ENCODE measurements at regions not wholly inside any gene's neighbourhood (a gene's known extent, or its start where the extent isn't known, plus 50 kb on each side); places are given as distances from the start of the nearest gene placed in this dataset.

DNA sequence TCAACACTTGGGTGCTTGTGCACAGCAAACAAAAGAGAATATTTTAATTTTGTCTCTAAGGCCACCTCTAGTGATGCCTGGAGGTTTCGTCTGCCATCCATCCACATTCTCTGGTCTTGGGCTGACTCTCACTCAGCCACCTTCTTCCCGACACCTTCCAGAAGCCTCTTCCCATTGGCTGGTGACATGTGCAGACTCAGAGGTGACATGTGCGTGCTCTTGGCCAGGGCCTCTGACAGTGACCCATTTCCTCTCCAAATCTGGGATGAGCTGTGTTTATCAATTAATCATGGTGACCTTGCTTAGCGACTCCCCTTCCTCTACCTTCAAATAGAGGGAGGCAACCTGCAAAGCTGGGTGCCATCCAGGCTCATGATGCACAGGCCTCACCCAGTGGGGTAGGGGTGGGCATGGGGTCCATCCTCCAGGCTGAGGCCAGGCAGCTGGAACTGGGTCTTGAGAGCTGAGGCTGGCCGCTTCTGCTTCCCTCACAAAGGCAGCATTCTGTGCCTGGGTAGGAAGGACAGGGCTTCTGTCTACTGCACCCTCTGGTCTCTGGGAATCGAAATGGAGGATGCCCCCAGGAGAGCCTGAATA lies 91.8 kb downstream of the DHCR7 start:
- Histone ChIP-seq H3K4me1 (ENCODE audit: control insufficient read depth, insufficient read depth, low read length) (peaks cover 8% of the 10 kb centered on the region), H3K9ac (ENCODE audit: low read length) (no peak overlapping the region), H3K9me3 (ENCODE audit: control insufficient read depth, low read length) (no peaks in the 10 kb centered on the region), H3K4me3 (ENCODE audit: low read length) (no peak overlapping the region), H3K36me3 (ENCODE audit: control insufficient read depth, insufficient read depth, low read length, severe bottlenecking) (no peaks in the 10 kb centered on the region), H3K27me3 (replicated peaks; ENCODE audit: control insufficient read depth, insufficient read depth, low read length) (peaks cover 46% of the 10 kb centered on the region)
- no peak for DNase-seq (ENCODE audit: low read depth)

DNA sequence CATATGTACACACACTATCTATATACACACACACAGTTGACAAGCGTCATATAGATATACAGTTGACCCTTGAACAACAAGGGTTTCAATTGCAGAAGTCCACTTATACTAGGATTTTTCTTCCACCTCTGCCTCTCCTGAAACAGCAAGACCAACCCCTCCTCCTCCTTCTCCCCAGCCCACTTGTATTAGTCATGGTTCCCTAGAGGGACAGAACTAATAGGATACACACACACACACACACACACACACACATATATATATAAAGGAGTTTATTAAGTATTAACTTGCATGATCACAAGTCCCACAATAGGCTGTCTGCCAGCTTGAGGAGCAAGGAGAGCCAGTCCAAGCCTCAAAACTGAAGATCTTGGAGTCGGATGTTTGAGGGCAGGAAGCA lies 92.9 kb downstream of the DHCR7 start:
- Histone ChIP-seq H3K9ac (ENCODE audit: low read length) (no peak overlapping the region), H3K4me1 (ENCODE audit: control insufficient read depth, insufficient read depth, low read length) (peaks cover 8% of the 10 kb centered on the region), H3K27me3 (replicated peaks; ENCODE audit: control insufficient read depth, insufficient read depth, low read length) (peaks cover 37% of the 10 kb centered on the region), H3K9me3 (ENCODE audit: control insufficient read depth, low read length) (no peaks in the 10 kb centered on the region), H3K36me3 (ENCODE audit: control insufficient read depth, insufficient read depth, low read length, severe bottlenecking) (no peaks in the 10 kb centered on the region), H3K4me3 (ENCODE audit: low read length) (no peak overlapping the region)
- DNase-seq (ENCODE audit: low read depth): no peak

DNA sequence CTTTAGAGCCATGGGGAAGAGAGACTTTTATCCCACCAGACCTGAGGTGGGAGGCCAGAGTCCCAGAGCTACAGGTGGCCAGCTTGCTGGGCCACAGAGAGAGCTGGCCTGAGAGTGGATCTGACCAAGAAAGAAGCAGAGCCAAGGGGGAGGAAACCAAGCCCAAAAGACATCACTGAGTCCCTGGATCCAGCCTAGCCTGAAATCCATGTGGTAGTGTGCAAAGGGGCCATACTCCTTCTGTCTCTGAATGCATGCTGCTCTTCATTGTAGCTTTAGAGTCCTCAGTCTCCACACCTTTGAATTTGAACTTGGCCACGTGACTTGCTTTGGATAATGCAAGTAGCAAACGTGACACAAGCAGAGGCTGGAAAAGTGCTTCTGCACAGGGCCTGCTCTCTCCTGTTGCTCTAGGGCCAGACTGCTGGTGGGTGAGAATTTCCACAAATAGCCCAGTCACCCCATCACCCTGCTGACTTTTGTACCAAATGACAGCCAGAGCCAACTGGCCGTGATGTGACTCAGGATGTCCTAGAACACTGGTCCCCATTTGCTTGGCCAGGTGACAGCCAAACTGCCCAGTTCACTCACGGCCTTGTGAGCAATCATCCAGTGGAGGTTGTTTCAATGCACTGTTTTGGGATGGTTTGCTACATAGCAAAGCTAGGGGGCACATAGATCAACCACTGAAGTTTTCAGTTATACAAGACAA lies 93.6 kb downstream of the DHCR7 start:
- DNase-seq (ENCODE audit: low read depth): no peak
- H3K9ac ChIP-seq (ENCODE audit: low read length): no peak overlapping the region
- H3K36me3 ChIP-seq (ENCODE audit: control insufficient read depth, insufficient read depth, low read length, severe bottlenecking): no peaks in the 10 kb centered on the region
- no peaks in the 10 kb centered on the region for H3K9me3 ChIP-seq (ENCODE audit: control insufficient read depth, low read length)
- H3K4me3 ChIP-seq (ENCODE audit: low read length): no peak overlapping the region
- peaks cover 8% of the 10 kb centered on the region for H3K4me1 ChIP-seq (ENCODE audit: control insufficient read depth, insufficient read depth, low read length)
- peaks cover 36% of the 10 kb centered on the region for H3K27me3 ChIP-seq (replicated peaks; ENCODE audit: control insufficient read depth, insufficient read depth, low read length)

DNA sequence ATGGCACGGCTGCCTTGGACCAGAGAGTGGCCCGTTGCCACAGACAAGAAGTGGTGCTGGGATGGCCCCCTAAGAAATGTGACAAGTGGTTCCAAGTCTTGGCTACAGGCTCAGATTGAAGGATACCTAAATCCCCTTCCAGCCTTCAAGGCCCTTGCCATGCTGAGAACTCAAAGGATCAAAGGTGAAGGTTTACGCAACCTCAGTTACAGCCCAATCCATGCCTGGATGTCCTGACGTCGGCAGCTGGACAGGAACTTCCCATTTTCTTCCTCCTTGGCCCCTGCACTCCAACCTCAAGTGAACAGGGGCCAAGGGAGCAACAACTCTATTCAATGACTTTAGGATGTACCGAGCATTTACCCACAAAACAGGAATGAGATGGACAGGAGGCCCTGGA lies 95.4 kb downstream of the DHCR7 start:
- no peak overlapping the region for H3K4me3 ChIP-seq (ENCODE audit: low read length)
- H3K4me1 ChIP-seq (ENCODE audit: control insufficient read depth, insufficient read depth, low read length): peaks cover 8% of the 10 kb centered on the region
- H3K36me3 ChIP-seq (ENCODE audit: control insufficient read depth, insufficient read depth, low read length, severe bottlenecking): no peaks in the 10 kb centered on the region
- peaks cover 34% of the 10 kb centered on the region for H3K27me3 ChIP-seq (replicated peaks; ENCODE audit: control insufficient read depth, insufficient read depth, low read length)
- peaks cover 7% of the 10 kb centered on the region for H3K9me3 ChIP-seq (ENCODE audit: control insufficient read depth, low read length)
- DNase-seq (ENCODE audit: low read depth): no peak
- H3K9ac ChIP-seq (ENCODE audit: low read length): no peak overlapping the region

DNA sequence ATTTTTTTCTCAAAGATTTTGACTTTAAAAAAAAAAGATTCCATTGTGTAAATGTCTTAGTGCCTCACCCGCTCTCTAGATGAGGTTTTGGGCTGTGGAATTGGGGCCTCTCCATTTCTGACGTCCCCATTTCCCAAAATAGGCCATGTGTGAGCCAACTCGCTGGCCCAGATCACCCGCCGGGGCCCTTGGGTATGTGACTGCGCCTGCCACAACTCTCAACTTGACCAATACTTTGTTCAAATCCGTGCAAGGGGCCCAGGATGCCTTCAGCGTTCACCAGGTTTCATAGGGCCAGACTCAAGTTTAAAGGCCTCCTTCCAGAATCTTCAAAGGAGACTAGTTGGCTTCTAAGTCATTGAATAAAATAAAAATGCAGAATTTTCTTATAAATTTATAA lies 96.0 kb downstream of the DHCR7 start:
- DNase-seq (ENCODE audit: low read depth): no peak
- peaks cover 12% of the 10 kb centered on the region for H3K9me3 ChIP-seq (ENCODE audit: control insufficient read depth, low read length)
- H3K4me3 ChIP-seq (ENCODE audit: low read length): no peak overlapping the region
- H3K9ac ChIP-seq (ENCODE audit: low read length): no peak overlapping the region
- H3K36me3 ChIP-seq (ENCODE audit: control insufficient read depth, insufficient read depth, low read length, severe bottlenecking): no peaks in the 10 kb centered on the region
- H3K27me3 ChIP-seq (replicated peaks; ENCODE audit: control insufficient read depth, insufficient read depth, low read length): peaks cover 35% of the 10 kb centered on the region
- peaks cover 8% of the 10 kb centered on the region for H3K4me1 ChIP-seq (ENCODE audit: control insufficient read depth, insufficient read depth, low read length)

DNA sequence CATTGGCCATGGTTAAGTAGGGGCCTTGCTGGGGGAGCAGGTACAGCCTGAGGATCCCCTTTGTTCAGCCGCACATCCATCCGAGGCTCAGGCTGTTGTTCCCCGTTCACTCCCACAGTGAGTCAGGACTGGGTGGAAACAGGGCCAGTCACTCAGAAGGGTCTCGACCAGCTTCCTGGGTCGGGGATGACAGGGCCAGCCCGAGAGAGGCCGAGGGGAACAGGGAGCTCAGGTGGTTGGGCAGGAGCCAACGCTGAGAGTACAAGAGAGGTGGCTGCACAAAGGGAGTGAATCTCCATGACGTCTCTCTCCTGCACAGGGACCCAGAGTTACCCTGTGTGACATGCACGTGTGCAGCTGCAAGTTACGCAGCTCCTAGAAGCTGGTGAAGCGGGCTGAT lies 97.2 kb upstream of the SHANK2 start:
- no peaks in the 10 kb centered on the region for H3K36me3 ChIP-seq (ENCODE audit: control insufficient read depth, insufficient read depth, low read length, severe bottlenecking)
- no peak overlapping the region for H3K9ac ChIP-seq (ENCODE audit: low read length)
- no peak for DNase-seq (ENCODE audit: low read depth)
- no peak overlapping the region for H3K4me3 ChIP-seq (ENCODE audit: low read length)
- H3K27me3 ChIP-seq (replicated peaks; ENCODE audit: control insufficient read depth, insufficient read depth, low read length): peaks cover 41% of the 10 kb centered on the region
- H3K9me3 ChIP-seq (ENCODE audit: control insufficient read depth, low read length): peaks cover 12% of the 10 kb centered on the region
- no peaks in the 10 kb centered on the region for H3K4me1 ChIP-seq (ENCODE audit: control insufficient read depth, insufficient read depth, low read length)

DNA sequence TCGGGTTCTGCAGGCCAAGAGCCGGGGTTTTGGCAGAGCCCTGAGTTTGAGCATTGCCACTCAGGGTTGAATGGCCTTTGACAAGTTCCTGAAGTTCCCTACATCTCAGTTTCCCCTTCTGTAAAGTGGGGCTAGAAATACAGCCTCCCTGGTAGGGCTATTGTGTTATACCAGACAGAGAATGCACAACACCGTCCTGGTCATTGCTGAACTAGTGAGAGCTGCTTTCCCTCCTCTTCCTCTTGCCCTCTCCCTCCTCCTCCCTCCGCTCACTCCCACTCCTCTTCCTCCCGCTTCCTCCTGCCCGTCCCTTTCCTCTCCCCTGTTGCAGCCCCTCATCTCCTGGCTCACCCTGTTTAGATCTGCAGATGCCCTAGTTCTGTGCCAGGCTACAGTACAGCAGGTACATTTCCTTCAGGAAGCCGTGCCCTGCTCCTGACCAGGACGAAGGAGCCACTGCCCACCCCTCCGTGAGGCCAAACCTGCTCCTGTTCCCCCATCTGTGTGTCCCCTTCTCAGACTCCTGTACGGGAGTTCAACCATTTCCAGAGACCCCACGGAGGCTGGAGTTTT lies 91.5 kb upstream of the SHANK2 start:
- Histone ChIP-seq H3K4me1 (ENCODE audit: control insufficient read depth, insufficient read depth, low read length) (peaks cover 8% of the 10 kb centered on the region), H3K4me3 (ENCODE audit: low read length) (no peak overlapping the region), H3K9me3 (ENCODE audit: control insufficient read depth, low read length) (peaks cover 12% of the 10 kb centered on the region), H3K36me3 (ENCODE audit: control insufficient read depth, insufficient read depth, low read length, severe bottlenecking) (no peaks in the 10 kb centered on the region), H3K9ac (ENCODE audit: low read length) (no peak overlapping the region), H3K27me3 (replicated peaks; ENCODE audit: control insufficient read depth, insufficient read depth, low read length) (peaks cover 39% of the 10 kb centered on the region)
- no peak for DNase-seq (ENCODE audit: low read depth)

DNA sequence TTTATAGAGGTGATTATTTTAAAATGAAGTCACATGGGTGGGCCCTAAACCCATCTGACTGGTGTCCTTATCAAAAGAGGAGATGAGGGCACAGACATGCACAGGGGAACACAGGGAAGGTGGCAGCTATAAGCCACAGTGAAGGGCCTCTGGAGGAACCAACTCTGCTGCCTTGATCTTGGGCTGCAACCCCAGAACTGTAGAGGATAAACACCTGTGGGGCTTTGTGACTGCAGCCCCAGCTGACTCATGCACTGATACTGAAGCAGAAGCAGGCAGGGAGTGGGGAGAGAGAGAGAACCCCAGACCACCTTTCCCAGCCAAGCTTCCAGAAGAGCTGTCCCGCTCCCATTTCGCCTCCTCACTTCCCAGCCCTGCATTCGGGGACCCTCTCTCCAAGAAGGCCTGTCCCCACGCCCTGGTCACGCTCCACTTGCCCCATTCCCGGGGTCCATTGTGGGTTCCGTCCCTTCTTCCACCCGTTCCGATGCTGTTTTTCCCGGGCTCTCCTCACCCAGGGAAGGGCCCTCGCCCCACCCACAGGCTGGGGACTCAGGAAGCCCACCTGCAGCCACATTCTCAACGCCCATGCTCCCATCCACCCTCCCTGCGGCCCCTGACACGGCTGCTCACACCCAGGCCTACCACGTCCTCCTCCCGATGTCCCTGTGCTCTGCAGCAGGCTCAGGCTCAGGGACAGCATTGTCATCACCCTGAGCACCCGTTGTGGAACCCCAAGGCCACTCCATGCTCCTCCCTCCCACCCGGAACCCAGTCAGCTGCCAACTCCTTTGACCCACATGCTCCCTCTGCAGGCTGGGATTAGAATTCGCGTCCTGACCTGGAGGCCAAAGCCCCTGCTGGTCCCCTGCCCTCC lies 90.8 kb upstream of the SHANK2 start:
- Histone ChIP-seq H3K36me3 (ENCODE audit: control insufficient read depth, insufficient read depth, low read length, severe bottlenecking) (no peaks in the 10 kb centered on the region), H3K4me3 (ENCODE audit: low read length) (no peak overlapping the region), H3K4me1 (ENCODE audit: control insufficient read depth, insufficient read depth, low read length) (peaks cover 14% of the 10 kb centered on the region), H3K9me3 (ENCODE audit: control insufficient read depth, low read length) (peaks cover 9% of the 10 kb centered on the region), H3K27me3 (replicated peaks; ENCODE audit: control insufficient read depth, insufficient read depth, low read length) (peaks cover 33% of the 10 kb centered on the region), H3K9ac (ENCODE audit: low read length) (no peak overlapping the region)
- peak; percentile 32 for DNase-seq (ENCODE audit: low read depth)

DNA sequence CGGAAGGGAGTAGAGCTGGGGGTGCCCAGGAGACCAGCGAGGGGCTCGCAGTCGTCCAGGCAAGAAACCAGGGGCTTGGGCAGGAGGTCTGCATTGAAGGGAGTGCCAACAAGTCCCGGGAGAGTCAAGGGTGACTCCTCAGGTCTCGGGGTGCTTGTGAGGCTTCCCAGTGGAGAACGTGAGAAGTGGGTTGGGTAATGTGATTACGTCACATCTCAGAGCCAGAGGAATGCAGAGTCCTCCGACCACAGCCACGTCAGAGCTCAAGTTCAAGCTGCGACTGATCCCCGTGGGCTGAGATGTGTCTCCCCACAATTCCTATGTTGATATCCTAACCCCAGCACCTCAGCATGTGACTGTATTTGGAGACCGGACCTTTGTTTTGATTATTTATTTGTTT lies 89.7 kb upstream of the SHANK2 start:
- H3K36me3 ChIP-seq (ENCODE audit: control insufficient read depth, insufficient read depth, low read length, severe bottlenecking): no peaks in the 10 kb centered on the region
- no peak for DNase-seq (ENCODE audit: low read depth)
- H3K9me3 ChIP-seq (ENCODE audit: control insufficient read depth, low read length): no peaks in the 10 kb centered on the region
- no peak overlapping the region for H3K9ac ChIP-seq (ENCODE audit: low read length)
- H3K4me3 ChIP-seq (ENCODE audit: low read length): no peak overlapping the region
- peaks cover 14% of the 10 kb centered on the region for H3K4me1 ChIP-seq (ENCODE audit: control insufficient read depth, insufficient read depth, low read length)
- H3K27me3 ChIP-seq (replicated peaks; ENCODE audit: control insufficient read depth, insufficient read depth, low read length): peaks cover 27% of the 10 kb centered on the region

DNA sequence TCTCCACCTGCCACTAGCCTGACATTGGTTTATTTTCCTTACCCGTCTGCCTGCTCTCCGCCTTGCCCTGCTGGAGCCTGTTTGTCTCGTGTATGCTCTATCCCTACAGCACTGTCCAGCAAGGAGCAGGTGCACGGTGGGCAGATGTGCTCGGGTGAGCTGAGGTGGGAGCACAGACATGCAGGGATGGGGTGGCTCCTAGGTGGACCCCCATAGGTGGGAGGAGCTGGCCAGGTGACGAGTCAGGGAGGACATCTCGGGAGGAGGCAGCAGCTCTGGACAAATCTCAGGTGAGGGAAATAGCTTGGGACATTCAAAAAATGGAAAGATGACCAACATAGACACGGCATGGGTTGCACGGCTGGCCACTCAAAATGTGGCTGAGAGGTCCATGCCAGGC lies 89.2 kb upstream of the SHANK2 start:
- H3K4me3 ChIP-seq (ENCODE audit: low read length): no peak overlapping the region
- H3K9me3 ChIP-seq (ENCODE audit: control insufficient read depth, low read length): no peaks in the 10 kb centered on the region
- peaks cover 25% of the 10 kb centered on the region for H3K27me3 ChIP-seq (replicated peaks; ENCODE audit: control insufficient read depth, insufficient read depth, low read length)
- no peak overlapping the region for H3K9ac ChIP-seq (ENCODE audit: low read length)
- no peak for DNase-seq (ENCODE audit: low read depth)
- H3K4me1 ChIP-seq (ENCODE audit: control insufficient read depth, insufficient read depth, low read length): peaks cover 14% of the 10 kb centered on the region
- no peaks in the 10 kb centered on the region for H3K36me3 ChIP-seq (ENCODE audit: control insufficient read depth, insufficient read depth, low read length, severe bottlenecking)

DNA sequence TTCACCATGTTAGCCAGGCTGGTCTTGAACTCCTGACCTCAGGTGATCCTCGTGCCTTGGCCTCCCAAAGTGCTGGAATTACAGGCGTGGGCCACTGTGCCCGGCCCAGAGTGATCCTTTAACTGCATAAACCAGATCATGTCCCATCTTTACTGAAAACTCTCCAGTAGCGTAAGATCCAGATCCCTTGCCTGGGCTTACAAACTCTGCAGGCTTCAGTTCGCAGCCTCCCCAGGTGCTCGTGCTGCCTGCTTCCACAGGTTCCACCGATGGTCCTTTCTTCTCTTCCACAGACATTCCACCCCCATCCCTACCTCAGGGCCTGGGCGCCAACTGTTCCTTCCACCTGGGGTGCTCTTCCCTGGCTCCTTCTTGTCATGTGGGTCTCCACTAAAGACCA lies 88.8 kb upstream of the SHANK2 start:
- peaks cover 14% of the 10 kb centered on the region for H3K4me1 ChIP-seq (ENCODE audit: control insufficient read depth, insufficient read depth, low read length)
- no peaks in the 10 kb centered on the region for H3K9me3 ChIP-seq (ENCODE audit: control insufficient read depth, low read length)
- no peak overlapping the region for H3K4me3 ChIP-seq (ENCODE audit: low read length)
- peaks cover 26% of the 10 kb centered on the region for H3K27me3 ChIP-seq (replicated peaks; ENCODE audit: control insufficient read depth, insufficient read depth, low read length)
- DNase-seq (ENCODE audit: low read depth): no peak
- H3K36me3 ChIP-seq (ENCODE audit: control insufficient read depth, insufficient read depth, low read length, severe bottlenecking): no peaks in the 10 kb centered on the region
- no peak overlapping the region for H3K9ac ChIP-seq (ENCODE audit: low read length)
